Heart right ventricle (tissue), 16 donors: ENCODE measurements at regions not wholly inside any gene's neighbourhood (a gene's known extent, or its start where the extent isn't known, plus 50 kb on each side); places are given as distances from the start of the nearest gene placed in this dataset.
A peak's percentile ranks its signal among the peaks of the same experiment; 100 is the strongest.
"Not testable (repeated sequence)": the region's sequence is repeated elsewhere in the genome, so short reads cannot be mapped to it uniquely, and the experiment has no call there.

ENCODE experiments used
- ATAC-seq, 8 donors: fragments of 200-7000 bp; cut with Tn5 transposase; one replicate each; pipeline ENCODE4 v1.9.1; 2020; ENCODE audit warnings: mild to moderate bottlenecking in 8 of 8, moderate library complexity in 8 of 8, moderate number of reproducible peaks in 1 of 8
- DNase-seq, 2 donors: peaks; one replicate each; pipeline ENCODE4 v3.0.0-alpha.2; 2020
- H3K27ac ChIP-seq, 10 donors: fragments of 200-600 bp; sonication (generic) in 2 of 10; one replicate each; pipeline versions ENCODE4 v1.5.0 to v1.8.0; 2020 to 2022; ENCODE audit warnings: mild to moderate bottlenecking in 3 of 10
- H3K27me3 ChIP-seq, 7 donors: fragments of 200-600 bp; one replicate each; pipeline ENCODE4 v1.8.0; 2021 to 2022; ENCODE audit warnings: mild to moderate bottlenecking in 2 of 7
- H3K36me3 ChIP-seq, 9 donors: fragments of 200-600 bp; sonication (generic) in 1 of 9; one replicate each; pipeline versions ENCODE4 v1.5.0 to v1.8.0; 2020 to 2022; ENCODE audit warnings: mild to moderate bottlenecking in 2 of 9
- H3K4me1 ChIP-seq, 9 donors: fragments of 200-600 bp; sonication (generic) in 1 of 9; one replicate each; pipeline versions ENCODE4 v1.5.0 to v1.8.0; 2020 to 2022; ENCODE audit warnings: mild to moderate bottlenecking in 4 of 9
- H3K4me3 ChIP-seq, 10 donors: fragments of 200-600 bp; sonication (generic) in 2 of 10; one replicate each; pipeline versions ENCODE4 v1.5.0 to v1.8.0; 2020 to 2022; ENCODE audit warnings: mild to moderate bottlenecking in 7 of 10, moderate library complexity in 2 of 10
- H3K9me3 ChIP-seq, 11 donors: fragments of 200-600 bp in 10 of 11; sonication (generic) in 2 of 11; one replicate each; pipeline versions ENCODE4 v1.5.0 to v1.8.0; 2013 to 2022; ENCODE audit warnings: mild to moderate bottlenecking in 2 of 11, control low read depth in 1 of 11, moderate library complexity in 1 of 11
- WGBS, 2 donors: extraction: QIAGEN DNeasy Blood & Tissue Kit; methylation state at CpG; one replicate each; pipeline ENCODE4 v1.1.7; 2013; ENCODE audit warnings: inconsistent platforms in 1 of 2; 5-methylcytosine and 5-hydroxymethylcytosine counted together
- intact Hi-C, 10 donors: fragments of 100-400 bp; cut with DNase I; formaldehyde crosslinking; loops; one replicate each; pipeline versions ENCODE4 v1.11.1 to v1.14.2; 2022
- TF ChIP-seq, protein P1 (sequence below), 9 donors: fragments of 200-600 bp; sonication (generic) in 2 of 9; IDR thresholded peaks; one replicate each; pipeline versions ENCODE4 v1.5.0 to v1.8.0; 2021 to 2022; ENCODE audit warnings: antibody characterized with exemption in 9 of 9, mild to moderate bottlenecking in 5 of 9, moderate library complexity in 1 of 9
- donor health status: Arrhythmogenic right ventricular cardiomyopathy.
- donor health status: ischemic (EF 13 %, LVEDD 7.1; RV severe dilation, severe dysfunction).
- donor health status: healthy with polysubstance abuse.
- donor health status: DM: no; HTN: yes; CAD: no.
- donor health status: DM: no; HTN: no; CAD: no.
- donor health status: ischemic (EF 25% LVEDD 6.9; RV normal size, moderate dysfunction).
- donor health status: ischemic (EF 25% LVEDD 5.7; RV mildly dilated, moderate dysfunction).
- donor health status: healthy.
- donor health status: DM: yes; HTN: yes; CAD: no.
- donor health status: Ischemic cardiomyopathy.
- donor health status: ischemic (EF 35%, LVEDD 5.7; RV mildly dilated, moderate dysfunction).
- donor health status: nonischemic (EF 11% LVEDD 7.7; RV severe dilation, severe dysfunction).
- donor health status: DM: yes; HTN: yes; CAD: no.
- donor health status: PGD.
- donor health status: ischemic (EF 29% LVEDD 5.4; RV normal size, mild dysfunction).
- donor health status: nonischemic (EF 23%, LVEDD 6.1; RV moderate dilation, normal function).

DNA sequence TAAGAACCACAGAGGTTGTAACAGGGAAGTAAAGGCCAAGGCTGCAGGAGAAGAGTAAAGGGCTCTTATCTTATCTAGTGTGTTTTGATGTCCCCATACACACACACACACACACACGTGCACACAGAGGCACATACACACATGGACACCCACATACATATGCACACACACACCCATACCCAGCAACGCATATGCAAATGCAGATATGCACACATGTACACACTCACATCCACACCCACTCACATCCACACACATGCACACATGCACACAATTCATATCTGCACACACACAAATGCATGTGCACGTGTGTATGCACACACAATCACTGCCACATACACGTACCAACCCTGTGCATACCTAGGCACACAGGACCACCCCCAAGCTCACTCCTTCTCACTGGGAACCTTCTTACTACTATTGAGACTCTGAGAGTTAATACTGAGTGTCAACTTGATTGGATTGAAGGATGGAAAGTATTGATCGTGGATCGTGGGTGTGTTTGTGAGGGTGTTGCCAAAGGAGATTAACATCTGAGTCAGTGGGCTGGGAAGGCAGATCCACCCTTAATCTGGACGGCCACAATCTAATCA, 99.0 kb upstream of the AKAP13 start:
- no peak overlapping the region for H3K4me3 ChIP-seq
- H3K9me3 ChIP-seq: no peaks in the 10 kb centered on the region
- no peak overlapping the region for H3K27ac ChIP-seq
- peaks cover 0 to 5% (median 0%) of the 10 kb centered on the region in 9 donors for H3K4me1 ChIP-seq
- no peaks in the 10 kb centered on the region for H3K36me3 ChIP-seq
- H3K27me3 ChIP-seq: no peaks in the 10 kb centered on the region
- WGBS, 2 donors: 83 to 87% methylated on average over 7 of the region's 7 CpGs
- DNase-seq (no peak), ATAC-seq (peak in 1 of 8 donors; percentile 24)
- intact Hi-C loops: no loop called here
- TF ChIP-seq, protein P1, sequence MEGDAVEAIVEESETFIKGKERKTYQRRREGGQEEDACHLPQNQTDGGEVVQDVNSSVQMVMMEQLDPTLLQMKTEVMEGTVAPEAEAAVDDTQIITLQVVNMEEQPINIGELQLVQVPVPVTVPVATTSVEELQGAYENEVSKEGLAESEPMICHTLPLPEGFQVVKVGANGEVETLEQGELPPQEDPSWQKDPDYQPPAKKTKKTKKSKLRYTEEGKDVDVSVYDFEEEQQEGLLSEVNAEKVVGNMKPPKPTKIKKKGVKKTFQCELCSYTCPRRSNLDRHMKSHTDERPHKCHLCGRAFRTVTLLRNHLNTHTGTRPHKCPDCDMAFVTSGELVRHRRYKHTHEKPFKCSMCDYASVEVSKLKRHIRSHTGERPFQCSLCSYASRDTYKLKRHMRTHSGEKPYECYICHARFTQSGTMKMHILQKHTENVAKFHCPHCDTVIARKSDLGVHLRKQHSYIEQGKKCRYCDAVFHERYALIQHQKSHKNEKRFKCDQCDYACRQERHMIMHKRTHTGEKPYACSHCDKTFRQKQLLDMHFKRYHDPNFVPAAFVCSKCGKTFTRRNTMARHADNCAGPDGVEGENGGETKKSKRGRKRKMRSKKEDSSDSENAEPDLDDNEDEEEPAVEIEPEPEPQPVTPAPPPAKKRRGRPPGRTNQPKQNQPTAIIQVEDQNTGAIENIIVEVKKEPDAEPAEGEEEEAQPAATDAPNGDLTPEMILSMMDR (IDR thresholded peaks at IDR 0.05): no peak

DNA sequence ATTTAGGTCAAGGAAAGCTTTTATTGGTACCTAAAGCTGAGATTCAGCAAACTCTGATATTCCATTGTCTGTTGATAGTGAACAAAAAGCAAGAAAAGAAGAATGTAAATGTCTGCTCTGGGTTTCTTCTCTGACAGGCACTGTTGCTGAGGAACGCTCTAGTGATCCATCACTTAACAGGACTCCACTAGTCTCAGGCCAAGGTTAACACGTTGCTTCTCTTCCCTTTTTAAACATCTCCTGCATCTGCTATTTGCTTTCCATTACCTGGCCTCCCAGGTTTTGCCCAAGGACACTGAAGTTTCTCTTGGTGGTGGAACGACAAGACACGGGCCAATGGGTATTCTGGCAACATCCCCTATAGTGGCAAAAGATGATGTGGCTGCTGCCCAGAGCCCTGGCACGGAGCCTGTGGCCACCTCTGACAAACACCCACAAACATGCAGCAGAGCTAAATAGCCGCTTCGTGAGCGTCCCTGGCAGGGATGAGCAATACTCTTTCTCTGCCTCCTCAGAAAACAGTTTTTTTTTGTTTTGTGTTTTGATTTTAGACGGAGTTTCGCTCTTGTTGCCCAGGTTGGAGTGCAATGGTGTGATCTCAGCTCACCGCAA, 97.8 kb upstream of the AKAP13 start:
- 64 to 66% methylated on average over 11 of the region's 11 CpGs for WGBS, 2 donors
- Histone ChIP-seq H3K36me3 (no peaks in the 10 kb centered on the region), H3K27me3 (no peaks in the 10 kb centered on the region), H3K4me1 (peaks cover 0 to 5% (median 0%) of the 10 kb centered on the region in 9 donors), H3K4me3 (no peak overlapping the region), H3K9me3 (no peaks in the 10 kb centered on the region), H3K27ac (no peak overlapping the region)
- TF ChIP-seq, protein P1 (IDR thresholded peaks at IDR 0.05): no peak
- ATAC-seq: peak in 2 of 8 donors; percentile 56 to 69
- intact Hi-C loops: no loop called here
- no peak for DNase-seq

- H3K4me3 ChIP-seq, DNase-seq, H3K27ac ChIP-seq, H3K4me1 ChIP-seq, H3K36me3 ChIP-seq, intact Hi-C loops, H3K27me3 ChIP-seq, H3K9me3 ChIP-seq, ATAC-seq: not testable (repeated sequence)
- 88 to 93% methylated on average over 3 to 5 of the region's 5 CpGs for WGBS, 2 donors
Measured at GRCh38 chr15:85283815-85284214, 96.6 kb upstream of the AKAP13 start.

- ATAC-seq: no peak
- WGBS, 2 donors: 74 to 79% methylated on average over 5 of the region's 5 CpGs
- intact Hi-C loops: no loop called here
Measured at GRCh38 chr15:85284497-85284896, 95.9 kb upstream of the AKAP13 start.

More at GRCh38 chr15:85284497-85284896, 95.9 kb upstream of the AKAP13 start:
- Histone ChIP-seq H3K27ac (no peak overlapping the region), H3K4me3 (no peak overlapping the region), H3K36me3 (no peaks in the 10 kb centered on the region), H3K4me1 (peaks cover 0 to 5% (median 0%) of the 10 kb centered on the region in 9 donors), H3K9me3 (no peaks in the 10 kb centered on the region), H3K27me3 (no peaks in the 10 kb centered on the region)
- DNase-seq: no peak
- TF ChIP-seq, protein P1 (IDR thresholded peaks at IDR 0.05): no peak
